ENCODE measurements at regions not wholly inside any gene's neighbourhood (a gene's known extent, or its start where the extent isn't known, plus 50 kb on each side); places are given as distances from the start of the nearest gene placed in this dataset.

- no peak overlapping the region for H3K27ac ChIP-seq
- 79 to 87% methylated on average over 3 of the region's 3 CpGs for WGBS, 2 donors
- DNase-seq (no peak), ATAC-seq (ENCODE audit: low FRiP score in 2 of 2) (no peak)
- no peaks in the 10 kb centered on the region for H3K9me3 ChIP-seq
- TF ChIP-seq POLR2AphosphoS5 (IDR thresholded peaks at IDR 0.05) (no peak), CTCF (IDR thresholded peaks at IDR 0.05) (no peak), EP300 (IDR thresholded peaks at IDR 0.05) (no peak), POLR2A (IDR thresholded peaks at IDR 0.05) (no peak)
- no peak overlapping the region for H3K4me3 ChIP-seq
- H3K27me3 ChIP-seq, result no peaks in the 10 kb centered on the region
- H3K4me1 ChIP-seq, result no peaks in the 10 kb centered on the region
- no peaks in the 10 kb centered on the region for H3K36me3 ChIP-seq
Observed at GRCh38 chr20:55793986-55794385, 211.3 kb downstream of the CBLN4 start.

- no peak overlapping the region for H3K4me3 ChIP-seq
- DNase-seq (no peak), ATAC-seq (ENCODE audit: low FRiP score in 2 of 2) (no peak)
- TF ChIP-seq EP300 (IDR thresholded peaks at IDR 0.05) (no peak), POLR2A (IDR thresholded peaks at IDR 0.05) (no peak), CTCF (IDR thresholded peaks at IDR 0.05) (no peak), POLR2AphosphoS5 (IDR thresholded peaks at IDR 0.05) (no peak)
- H3K27me3 ChIP-seq, result no peaks in the 10 kb centered on the region
- H3K4me1 ChIP-seq, result no peaks in the 10 kb centered on the region
- no peaks in the 10 kb centered on the region for H3K36me3 ChIP-seq
- no peak overlapping the region for H3K27ac ChIP-seq
- no peaks in the 10 kb centered on the region for H3K9me3 ChIP-seq
Observed at GRCh38 chr20:55792049-55792448, 213.3 kb downstream of the CBLN4 start.

- no peak for DNase-seq
- Histone ChIP-seq H3K4me1 (no peaks in the 10 kb centered on the region), H3K36me3 (no peaks in the 10 kb centered on the region), H3K9me3 (no peaks in the 10 kb centered on the region), H3K27me3 (no peaks in the 10 kb centered on the region), H3K27ac (no peak overlapping the region), H3K4me3 (no peak overlapping the region)
- no peak for ATAC-seq (ENCODE audit: low FRiP score in 2 of 2)
- TF ChIP-seq EP300 (IDR thresholded peaks at IDR 0.05) (no peak), CTCF (IDR thresholded peaks at IDR 0.05) (no peak), POLR2A (IDR thresholded peaks at IDR 0.05) (no peak), POLR2AphosphoS5 (IDR thresholded peaks at IDR 0.05) (no peak)
- 64 to 67% methylated on average over 6 of the region's 6 CpGs for WGBS, 2 donors
Observed at GRCh38 chr20:55790178-55790577, 215.1 kb downstream of the CBLN4 start.

- Histone ChIP-seq H3K4me3 (no peak overlapping the region), H3K27ac (no peak overlapping the region), H3K27me3 (no peaks in the 10 kb centered on the region), H3K9me3 (no peaks in the 10 kb centered on the region), H3K4me1 (no peaks in the 10 kb centered on the region), H3K36me3 (no peaks in the 10 kb centered on the region)
- no peak for TF ChIP-seq CTCF (IDR thresholded peaks at IDR 0.05)
- no peak for TF ChIP-seq EP300 (IDR thresholded peaks at IDR 0.05)
- TF ChIP-seq POLR2AphosphoS5 (IDR thresholded peaks at IDR 0.05), result no peak
- TF ChIP-seq POLR2A (IDR thresholded peaks at IDR 0.05), result no peak
- ATAC-seq (ENCODE audit: low FRiP score in 2 of 2) (no peak), DNase-seq (no peak)
- WGBS, 2 donors, result 64 to 65% methylated on average over 2 of the region's 2 CpGs
Observed at GRCh38 chr20:55784036-55784435, 221.3 kb downstream of the CBLN4 start.

- H3K9me3 ChIP-seq, result no peaks in the 10 kb centered on the region
- no peak for DNase-seq
- TF ChIP-seq CTCF (IDR thresholded peaks at IDR 0.05), result no peak
- no peak for TF ChIP-seq POLR2A (IDR thresholded peaks at IDR 0.05)
- H3K36me3 ChIP-seq, result no peaks in the 10 kb centered on the region
- no peak for ATAC-seq (ENCODE audit: low FRiP score in 2 of 2)
- H3K4me1 ChIP-seq, result no peaks in the 10 kb centered on the region
- no peak overlapping the region for H3K27ac ChIP-seq
- H3K27me3 ChIP-seq, result no peaks in the 10 kb centered on the region
- no peak overlapping the region for H3K4me3 ChIP-seq
- 66 to 82% methylated on average over 3 of the region's 3 CpGs for WGBS, 2 donors
Observed at GRCh38 chr20:55783381-55783780, 221.9 kb downstream of the CBLN4 start.
